ENCODE measurements at regions not wholly inside any gene's neighbourhood (a gene's known extent, or its start where the extent isn't known, plus 50 kb on each side); places are given as distances from the start of the nearest gene placed in this dataset.
A peak's percentile ranks its signal among the peaks of the same experiment; 100 is the strongest.

DNA sequence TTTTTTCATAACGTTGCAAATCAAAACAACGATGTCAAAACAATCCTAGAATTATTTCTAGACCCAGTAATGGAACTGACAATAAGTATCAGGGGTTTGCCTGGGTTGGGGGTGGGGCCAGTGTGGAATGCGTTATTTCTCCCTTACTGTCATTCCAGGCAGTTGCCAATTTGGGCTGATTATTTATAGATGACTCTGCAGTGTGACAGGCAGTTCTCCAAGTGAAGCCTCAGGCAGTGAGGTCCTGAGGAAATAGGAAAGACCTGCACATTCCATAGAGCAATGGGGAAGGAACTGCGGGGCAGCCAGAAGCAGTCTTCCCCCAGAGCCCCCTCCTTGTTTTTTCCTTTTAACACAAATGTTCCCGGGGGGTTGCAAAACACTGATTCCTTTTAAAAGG, 179.0 kb downstream of the YTHDC2 start:
- peak overlapping the region; percentile 56 for H3K4me2 ChIP-seq
- H3K4me1 ChIP-seq (ENCODE audit: insufficient read depth): peaks cover 23% of the 10 kb centered on the region

More for the DNA sequence above, 179.0 kb downstream of the YTHDC2 start:
- Histone ChIP-seq H3K4me3 (peak overlapping the region; percentile 38), H3K79me2 (replicated peaks; ENCODE audit: insufficient read depth) (no peaks in the 10 kb centered on the region), H3K9me2 (ENCODE audit: insufficient read depth) (peaks cover 11% of the 10 kb centered on the region; the same call in 1 of the 2 replicates), H4K20me1 (replicated peaks; ENCODE audit: insufficient read depth) (no peaks in the 10 kb centered on the region), H3F3A (replicated peaks; ENCODE audit: low read depth) (no peaks in the 10 kb centered on the region), H3K27me3 (ENCODE audit: insufficient read depth) (no peaks in the 10 kb centered on the region), H2AFZ (no peak overlapping the region), H3K36me3 (ENCODE audit: insufficient read depth) (no peaks in the 10 kb centered on the region), H3K27ac (ENCODE audit: low read depth) (no peak overlapping the region)
- Mint-ChIP-seq H3K27me3 (ENCODE audit: insufficient read depth, low read depth, poor library complexity) (peaks cover 2% of the 10 kb centered on the region), H3K4me3 (peak overlapping the region; percentile 62), H3K27ac (peak overlapping the region; percentile 20; the same call in 1 of the 2 replicates), H3K36me3 (ENCODE audit: low read depth) (0 out of 3 replicates have a peak, but pooled peaks cover 2% of the 10 kb centered on the region), H3K9me3 (no peaks in the 10 kb centered on the region), H3K4me1 (peaks cover 45% of the 10 kb centered on the region)
- DNase-seq (ENCODE audit: low spot score): peak; percentile 37
- peak; percentile 84 for ATAC-seq
- TF ChIP-seq ZNF331 (CRISPR knock-in tag; IDR thresholded peaks at IDR 0.05; ENCODE audit: low read depth) (no peak), NANOG (IDR thresholded peaks at IDR 0.05; ENCODE audit: borderline replicate concordance) (no peak), JUNB (IDR thresholded peaks at IDR 0.05; ENCODE audit: unreplicated experiment) (no peak), POLR2AphosphoS5 (IDR thresholded peaks at IDR 0.05; ENCODE audit: low read depth) (no peak), ZNF114 (CRISPR knock-in tag; IDR thresholded peaks at IDR 0.05) (no peak), EZH2 (IDR thresholded peaks at IDR 0.05; ENCODE audit: low read depth, unreplicated experiment) (no peak), STAT1 (IDR thresholded peaks at IDR 0.05; ENCODE audit: unreplicated experiment) (no peak), CREB1 (CRISPR knock-in tag; IDR thresholded peaks at IDR 0.05; ENCODE audit: low read depth) (no peak), EZH2phosphoT487 (IDR thresholded peaks at IDR 0.05; ENCODE audit: unreplicated experiment) (no peak)
- TF ChIP-seq, protein P1, sequence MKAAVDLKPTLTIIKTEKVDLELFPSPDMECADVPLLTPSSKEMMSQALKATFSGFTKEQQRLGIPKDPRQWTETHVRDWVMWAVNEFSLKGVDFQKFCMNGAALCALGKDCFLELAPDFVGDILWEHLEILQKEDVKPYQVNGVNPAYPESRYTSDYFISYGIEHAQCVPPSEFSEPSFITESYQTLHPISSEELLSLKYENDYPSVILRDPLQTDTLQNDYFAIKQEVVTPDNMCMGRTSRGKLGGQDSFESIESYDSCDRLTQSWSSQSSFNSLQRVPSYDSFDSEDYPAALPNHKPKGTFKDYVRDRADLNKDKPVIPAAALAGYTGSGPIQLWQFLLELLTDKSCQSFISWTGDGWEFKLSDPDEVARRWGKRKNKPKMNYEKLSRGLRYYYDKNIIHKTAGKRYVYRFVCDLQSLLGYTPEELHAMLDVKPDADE (IDR thresholded peaks at IDR 0.05): no peak
- TF ChIP-seq, protein P2, sequence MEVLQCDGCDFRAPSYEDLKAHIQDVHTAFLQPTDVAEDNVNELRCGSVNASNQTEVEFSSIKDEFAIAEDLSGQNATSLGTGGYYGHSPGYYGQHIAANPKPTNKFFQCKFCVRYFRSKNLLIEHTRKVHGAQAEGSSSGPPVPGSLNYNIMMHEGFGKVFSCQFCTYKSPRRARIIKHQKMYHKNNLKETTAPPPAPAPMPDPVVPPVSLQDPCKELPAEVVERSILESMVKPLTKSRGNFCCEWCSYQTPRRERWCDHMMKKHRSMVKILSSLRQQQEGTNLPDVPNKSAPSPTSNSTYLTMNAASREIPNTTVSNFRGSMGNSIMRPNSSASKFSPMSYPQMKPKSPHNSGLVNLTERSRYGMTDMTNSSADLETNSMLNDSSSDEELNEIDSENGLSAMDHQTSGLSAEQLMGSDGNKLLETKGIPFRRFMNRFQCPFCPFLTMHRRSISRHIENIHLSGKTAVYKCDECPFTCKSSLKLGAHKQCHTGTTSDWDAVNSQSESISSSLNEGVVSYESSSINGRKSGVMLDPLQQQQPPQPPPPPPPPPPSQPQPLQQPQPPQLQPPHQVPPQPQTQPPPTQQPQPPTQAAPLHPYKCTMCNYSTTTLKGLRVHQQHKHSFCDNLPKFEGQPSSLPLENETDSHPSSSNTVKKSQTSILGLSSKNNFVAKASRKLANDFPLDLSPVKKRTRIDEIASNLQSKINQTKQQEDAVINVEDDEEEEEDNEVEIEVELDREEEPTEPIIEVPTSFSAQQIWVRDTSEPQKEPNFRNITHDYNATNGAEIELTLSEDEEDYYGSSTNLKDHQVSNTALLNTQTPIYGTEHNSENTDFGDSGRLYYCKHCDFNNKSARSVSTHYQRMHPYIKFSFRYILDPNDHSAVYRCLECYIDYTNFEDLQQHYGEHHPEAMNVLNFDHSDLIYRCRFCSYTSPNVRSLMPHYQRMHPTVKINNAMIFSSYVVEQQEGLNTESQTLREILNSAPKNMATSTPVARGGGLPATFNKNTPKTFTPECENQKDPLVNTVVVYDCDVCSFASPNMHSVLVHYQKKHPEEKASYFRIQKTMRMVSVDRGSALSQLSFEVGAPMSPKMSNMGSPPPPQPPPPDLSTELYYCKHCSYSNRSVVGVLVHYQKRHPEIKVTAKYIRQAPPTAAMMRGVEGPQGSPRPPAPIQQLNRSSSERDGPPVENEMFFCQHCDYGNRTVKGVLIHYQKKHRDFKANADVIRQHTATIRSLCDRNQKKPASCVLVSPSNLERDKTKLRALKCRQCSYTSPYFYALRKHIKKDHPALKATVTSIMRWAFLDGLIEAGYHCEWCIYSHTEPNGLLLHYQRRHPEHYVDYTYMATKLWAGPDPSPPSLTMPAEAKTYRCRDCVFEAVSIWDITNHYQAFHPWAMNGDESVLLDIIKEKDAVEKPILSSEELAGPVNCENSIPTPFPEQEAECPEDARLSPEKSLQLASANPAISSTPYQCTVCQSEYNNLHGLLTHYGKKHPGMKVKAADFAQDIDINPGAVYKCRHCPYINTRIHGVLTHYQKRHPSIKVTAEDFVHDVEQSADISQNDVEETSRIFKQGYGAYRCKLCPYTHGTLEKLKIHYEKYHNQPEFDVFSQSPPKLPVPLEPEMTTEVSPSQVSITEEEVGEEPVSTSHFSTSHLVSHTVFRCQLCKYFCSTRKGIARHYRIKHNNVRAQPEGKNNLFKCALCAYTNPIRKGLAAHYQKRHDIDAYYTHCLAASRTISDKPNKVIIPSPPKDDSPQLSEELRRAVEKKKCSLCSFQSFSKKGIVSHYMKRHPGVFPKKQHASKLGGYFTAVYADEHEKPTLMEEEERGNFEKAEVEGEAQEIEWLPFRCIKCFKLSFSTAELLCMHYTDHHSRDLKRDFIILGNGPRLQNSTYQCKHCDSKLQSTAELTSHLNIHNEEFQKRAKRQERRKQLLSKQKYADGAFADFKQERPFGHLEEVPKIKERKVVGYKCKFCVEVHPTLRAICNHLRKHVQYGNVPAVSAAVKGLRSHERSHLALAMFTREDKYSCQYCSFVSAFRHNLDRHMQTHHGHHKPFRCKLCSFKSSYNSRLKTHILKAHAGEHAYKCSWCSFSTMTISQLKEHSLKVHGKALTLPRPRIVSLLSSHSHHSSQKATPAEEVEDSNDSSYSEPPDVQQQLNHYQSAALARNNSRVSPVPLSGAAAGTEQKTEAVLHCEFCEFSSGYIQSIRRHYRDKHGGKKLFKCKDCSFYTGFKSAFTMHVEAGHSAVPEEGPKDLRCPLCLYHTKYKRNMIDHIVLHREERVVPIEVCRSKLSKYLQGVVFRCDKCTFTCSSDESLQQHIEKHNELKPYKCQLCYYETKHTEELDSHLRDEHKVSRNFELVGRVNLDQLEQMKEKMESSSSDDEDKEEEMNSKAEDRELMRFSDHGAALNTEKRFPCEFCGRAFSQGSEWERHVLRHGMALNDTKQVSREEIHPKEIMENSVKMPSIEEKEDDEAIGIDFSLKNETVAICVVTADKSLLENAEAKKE (CRISPR knock-in tag; IDR thresholded peaks at IDR 0.05): no peak
- TF ChIP-seq, protein P3, sequence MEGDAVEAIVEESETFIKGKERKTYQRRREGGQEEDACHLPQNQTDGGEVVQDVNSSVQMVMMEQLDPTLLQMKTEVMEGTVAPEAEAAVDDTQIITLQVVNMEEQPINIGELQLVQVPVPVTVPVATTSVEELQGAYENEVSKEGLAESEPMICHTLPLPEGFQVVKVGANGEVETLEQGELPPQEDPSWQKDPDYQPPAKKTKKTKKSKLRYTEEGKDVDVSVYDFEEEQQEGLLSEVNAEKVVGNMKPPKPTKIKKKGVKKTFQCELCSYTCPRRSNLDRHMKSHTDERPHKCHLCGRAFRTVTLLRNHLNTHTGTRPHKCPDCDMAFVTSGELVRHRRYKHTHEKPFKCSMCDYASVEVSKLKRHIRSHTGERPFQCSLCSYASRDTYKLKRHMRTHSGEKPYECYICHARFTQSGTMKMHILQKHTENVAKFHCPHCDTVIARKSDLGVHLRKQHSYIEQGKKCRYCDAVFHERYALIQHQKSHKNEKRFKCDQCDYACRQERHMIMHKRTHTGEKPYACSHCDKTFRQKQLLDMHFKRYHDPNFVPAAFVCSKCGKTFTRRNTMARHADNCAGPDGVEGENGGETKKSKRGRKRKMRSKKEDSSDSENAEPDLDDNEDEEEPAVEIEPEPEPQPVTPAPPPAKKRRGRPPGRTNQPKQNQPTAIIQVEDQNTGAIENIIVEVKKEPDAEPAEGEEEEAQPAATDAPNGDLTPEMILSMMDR (conservative IDR thresholded peaks at IDR 0.05; ENCODE audit: low read depth in 2 of 2): no peak
- TF ChIP-seq, protein P4, sequence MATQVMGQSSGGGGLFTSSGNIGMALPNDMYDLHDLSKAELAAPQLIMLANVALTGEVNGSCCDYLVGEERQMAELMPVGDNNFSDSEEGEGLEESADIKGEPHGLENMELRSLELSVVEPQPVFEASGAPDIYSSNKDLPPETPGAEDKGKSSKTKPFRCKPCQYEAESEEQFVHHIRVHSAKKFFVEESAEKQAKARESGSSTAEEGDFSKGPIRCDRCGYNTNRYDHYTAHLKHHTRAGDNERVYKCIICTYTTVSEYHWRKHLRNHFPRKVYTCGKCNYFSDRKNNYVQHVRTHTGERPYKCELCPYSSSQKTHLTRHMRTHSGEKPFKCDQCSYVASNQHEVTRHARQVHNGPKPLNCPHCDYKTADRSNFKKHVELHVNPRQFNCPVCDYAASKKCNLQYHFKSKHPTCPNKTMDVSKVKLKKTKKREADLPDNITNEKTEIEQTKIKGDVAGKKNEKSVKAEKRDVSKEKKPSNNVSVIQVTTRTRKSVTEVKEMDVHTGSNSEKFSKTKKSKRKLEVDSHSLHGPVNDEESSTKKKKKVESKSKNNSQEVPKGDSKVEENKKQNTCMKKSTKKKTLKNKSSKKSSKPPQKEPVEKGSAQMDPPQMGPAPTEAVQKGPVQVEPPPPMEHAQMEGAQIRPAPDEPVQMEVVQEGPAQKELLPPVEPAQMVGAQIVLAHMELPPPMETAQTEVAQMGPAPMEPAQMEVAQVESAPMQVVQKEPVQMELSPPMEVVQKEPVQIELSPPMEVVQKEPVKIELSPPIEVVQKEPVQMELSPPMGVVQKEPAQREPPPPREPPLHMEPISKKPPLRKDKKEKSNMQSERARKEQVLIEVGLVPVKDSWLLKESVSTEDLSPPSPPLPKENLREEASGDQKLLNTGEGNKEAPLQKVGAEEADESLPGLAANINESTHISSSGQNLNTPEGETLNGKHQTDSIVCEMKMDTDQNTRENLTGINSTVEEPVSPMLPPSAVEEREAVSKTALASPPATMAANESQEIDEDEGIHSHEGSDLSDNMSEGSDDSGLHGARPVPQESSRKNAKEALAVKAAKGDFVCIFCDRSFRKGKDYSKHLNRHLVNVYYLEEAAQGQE (IDR thresholded peaks at IDR 0.05; ENCODE audit: unreplicated experiment): no peak
